GM19372 (cell line): ENCODE measurements at regions not wholly inside any gene's neighbourhood (a gene's known extent, or its start where the extent isn't known, plus 50 kb on each side); places are given as distances from the start of the nearest gene placed in this dataset.

Experiments used
- ATAC-seq: cut with Tn5 transposase; IDR thresholded peaks from one replicate; pipeline ENCODE4 v1.9.1; 2021; ENCODE audit warnings: mild to moderate bottlenecking, low read depth, moderate library complexity; ENCODE audit not compliant: unreplicated experiment

GRCh38 chr4:24249972-24250371 is 334.4 kb downstream of the DHX15 start:
- ATAC-seq: no peak

GRCh38 chr4:24248674-24249630 is 335.4 kb downstream of the DHX15 start:
- ATAC-seq: no peak

- no peak for ATAC-seq
These were observed 338.9 kb downstream of the DHX15 start for GRCh38 chr4:24245491-24245820.

GRCh38 chr4:24244663-24245490 is 339.5 kb downstream of the DHX15 start:
- no peak for ATAC-seq

- no peak for ATAC-seq
These were observed 340.7 kb downstream of the DHX15 start for GRCh38 chr4:24243641-24244040.

- no peak for ATAC-seq
These were observed 342.8 kb downstream of the DHX15 start for GRCh38 chr4:24241511-24241910.

- ATAC-seq: no peak
These were observed 343.7 kb downstream of the DHX15 start for GRCh38 chr4:24240655-24241054.

- ATAC-seq: no peak
These were observed 346.6 kb downstream of the DHX15 start for GRCh38 chr4:24237709-24238108.

- ATAC-seq: no peak
These were observed 346.7 kb upstream of the PPARGC1A start for GRCh38 chr4:24236532-24236931.

GRCh38 chr4:24236120-24236519 is 346.3 kb upstream of the PPARGC1A start:
- no peak for ATAC-seq

- no peak for ATAC-seq
These were observed 345.8 kb upstream of the PPARGC1A start for GRCh38 chr4:24235618-24236017.

GRCh38 chr4:24234288-24234848 is 344.5 kb upstream of the PPARGC1A start:
- no peak for ATAC-seq

- ATAC-seq: no peak
These were observed 341.1 kb upstream of the PPARGC1A start for GRCh38 chr4:24230955-24231354.

GRCh38 chr4:24229978-24230377 is 340.1 kb upstream of the PPARGC1A start:
- no peak for ATAC-seq

- no peak for ATAC-seq
These were observed 338.8 kb upstream of the PPARGC1A start for GRCh38 chr4:24228692-24229091.

GRCh38 chr4:24226667-24227066 is 336.8 kb upstream of the PPARGC1A start:
- no peak for ATAC-seq

GRCh38 chr4:24226023-24226422 is 336.2 kb upstream of the PPARGC1A start:
- no peak for ATAC-seq

- ATAC-seq: no peak
These were observed 334.6 kb upstream of the PPARGC1A start for GRCh38 chr4:24224446-24224845.

- ATAC-seq: no peak
These were observed 329.4 kb upstream of the PPARGC1A start for GRCh38 chr4:24219209-24219608.

- ATAC-seq: no peak
These were observed 328.7 kb upstream of the PPARGC1A start for GRCh38 chr4:24218566-24218965.

- no peak for ATAC-seq
These were observed 324.9 kb upstream of the PPARGC1A start for GRCh38 chr4:24214796-24215195.
